ENCODE measurements at regions not wholly inside any gene's neighbourhood (a gene's known extent, or its start where the extent isn't known, plus 50 kb on each side); places are given as distances from the start of the nearest gene placed in this dataset.

GRCh38 chr13:23107665-23108064, 73.1 kb upstream of the SGCG start:
- no peak for TF ChIP-seq CTCF (IDR thresholded peaks at IDR 0.05)
- no peak for TF ChIP-seq EZH2 (IDR thresholded peaks at IDR 0.05; ENCODE audit: borderline replicate concordance, insufficient read depth, low read depth, low read length, poor library complexity, severe bottlenecking)

Data from B cell (primary cell).